ENCODE measurements at regions not wholly inside any gene's neighbourhood (a gene's known extent, or its start where the extent isn't known, plus 50 kb on each side); places are given as distances from the start of the nearest gene placed in this dataset.

GRCh38 chr7:121739465-121739864 lies 133.5 kb upstream of the PTPRZ1 start:
- Histone ChIP-seq H4K8ac (ENCODE audit: low read depth in 2 of 2, low read length in 2 of 2) (no peak overlapping the region), H3K27ac (ENCODE audit: insufficient read depth, low read length) (no peak overlapping the region), H2BK20ac (ENCODE audit: low read depth, low read length) (no peak overlapping the region), H2AFZ (replicated peaks; ENCODE audit: low read length, poor library complexity) (no peak overlapping the region), H3K9me1 (ENCODE audit: insufficient read depth, low read length) (no peaks in the 10 kb centered on the region), H3K79me1 (ENCODE audit: low read depth in 1 of 2, low read length in 2 of 2) (no peaks in the 10 kb centered on the region), H3K56ac (ENCODE audit: extremely low read depth, insufficient read depth, low read length) (no peak overlapping the region), H3K4me2 (ENCODE audit: low read depth, low read length) (no peak overlapping the region), H3K23ac (ENCODE audit: low read depth, low read length) (no peak overlapping the region), H3K4me1 (ENCODE audit: control insufficient read depth, insufficient read depth, low read length) (no peaks in the 10 kb centered on the region), H2BK120ac (ENCODE audit: low read depth, low read length) (no peak overlapping the region), H3K9ac (ENCODE audit: low read depth, low read length) (no peak overlapping the region), H4K5ac (ENCODE audit: low read depth, low read length) (no peak overlapping the region), H4K20me1 (ENCODE audit: insufficient read depth, low read length) (no peaks in the 10 kb centered on the region), H2AK5ac (ENCODE audit: low read depth, low read length) (no peak overlapping the region), H3K9me3 (ENCODE audit: control insufficient read depth, insufficient read depth, low read length) (no peaks in the 10 kb centered on the region), H2AK9ac (replicated peaks; ENCODE audit: low read depth, low read length, poor library complexity) (no peak overlapping the region), H3K36me3 (ENCODE audit: control insufficient read depth, insufficient read depth, low read length) (no peaks in the 10 kb centered on the region), H3K4me3 (ENCODE audit: insufficient read depth, low read depth, low read length) (no peak overlapping the region), H3K27me3 (ENCODE audit: control insufficient read depth, insufficient read depth, low read length) (no peaks in the 10 kb centered on the region), H3K18ac (ENCODE audit: low read depth, low read length) (no peak overlapping the region), H2BK5ac (ENCODE audit: low read depth, low read length, poor library complexity, severe bottlenecking) (no peak overlapping the region), H2BK15ac (ENCODE audit: low read depth, low read length) (no peak overlapping the region), H4K91ac (ENCODE audit: insufficient read depth, low read depth, low read length) (no peak overlapping the region), H3K14ac (replicated peaks; ENCODE audit: low read depth, low read length) (no peak overlapping the region), H3K4ac (ENCODE audit: low read depth, low read length) (no peak overlapping the region)
- ATAC-seq (ENCODE audit: low read depth) (no peak), DNase-seq (no peak)
- dilution Hi-C loops (cut with HindIII; ENCODE audit: low sequenced_read_pairs, unreplicated experiment) (no loop called here), intact Hi-C loops (cut with micrococcal nuclease) (no loop called here), in situ Hi-C loops (cut with MboI; ENCODE audit: low sequenced_read_pairs) (no loop called here)
- no TSS peak for BruUV-seq (replicated peaks)
- WGBS, 2 experiments (ENCODE audit: extremely low coverage in 2 of 2, insufficient read length in 1 of 2): no CpG with 5 or more reads among the region's 3 CpGs
- CTCF ChIA-PET: no interaction called here
- POLR2A ChIA-PET (ENCODE audit: unreplicated experiment): no interaction called here
- TF ChIP-seq MAFK (IDR thresholded peaks at IDR 0.05; ENCODE audit: low read depth, low read length): no peak

Measured in IMR-90 (cell line).